Stomach smooth muscle (tissue), 2 donors: ENCODE measurements at regions not wholly inside any gene's neighbourhood (a gene's known extent, or its start where the extent isn't known, plus 50 kb on each side); places are given as distances from the start of the nearest gene placed in this dataset.

Experiments used
- H3K27ac ChIP-seq: one replicate; pipeline ENCODE4 v1.7.0; 2013; ENCODE audit warnings: mild to moderate bottlenecking, low read length, inconsistent platforms
- H3K27me3 ChIP-seq, 2 donors: one replicate each; pipeline ENCODE4 v1.7.0; 2013; ENCODE audit warnings: low read length in 2 of 2; ENCODE audit not compliant: insufficient read depth in 2 of 2, control insufficient read depth in 1 of 2
- H3K36me3 ChIP-seq, 2 donors: one replicate each; pipeline ENCODE4 v1.7.0; 2013; ENCODE audit warnings: low read length in 2 of 2; ENCODE audit not compliant: control insufficient read depth in 2 of 2, insufficient read depth in 2 of 2
- H3K4me1 ChIP-seq: one replicate; pipeline ENCODE4 v1.7.0; 2013; ENCODE audit warnings: low read length; ENCODE audit not compliant: control insufficient read depth, insufficient read depth
- H3K4me3 ChIP-seq, 2 donors: one replicate each; pipeline ENCODE4 v1.7.0; 2013; ENCODE audit warnings: low read length in 2 of 2
- H3K9ac ChIP-seq, 2 donors: one replicate each; pipeline ENCODE4 v1.7.0; 2013; ENCODE audit warnings: low read length in 2 of 2, mild to moderate bottlenecking in 1 of 2
- H3K9me3 ChIP-seq, 2 donors: one replicate each; pipeline ENCODE4 v1.7.0; 2013; ENCODE audit warnings: low read length in 2 of 2; ENCODE audit not compliant: control insufficient read depth in 2 of 2
- donor health status: healthy.
- donor health status: Pancreatic carcinoma.

- no peaks in the 10 kb centered on the region for H3K4me1 ChIP-seq
- H3K27ac ChIP-seq: no peak overlapping the region
- no peaks in the 10 kb centered on the region for H3K27me3 ChIP-seq
- H3K4me3 ChIP-seq: no peak overlapping the region
- no peak overlapping the region for H3K9ac ChIP-seq
- no peaks in the 10 kb centered on the region for H3K36me3 ChIP-seq
- H3K9me3 ChIP-seq: no peaks in the 10 kb centered on the region
Measured at GRCh38 chr11:128058580-128059208, 528.7 kb downstream of the ETS1 start.

- no peaks in the 10 kb centered on the region for H3K27me3 ChIP-seq
- no peaks in the 10 kb centered on the region for H3K36me3 ChIP-seq
- no peak overlapping the region for H3K27ac ChIP-seq
- no peaks in the 10 kb centered on the region for H3K9me3 ChIP-seq
- no peak overlapping the region for H3K9ac ChIP-seq
- no peak overlapping the region for H3K4me3 ChIP-seq
- H3K4me1 ChIP-seq: no peaks in the 10 kb centered on the region
Measured at GRCh38 chr11:128057786-128058395, 529.5 kb downstream of the ETS1 start.

- no peak overlapping the region for H3K27ac ChIP-seq
- no peaks in the 10 kb centered on the region for H3K27me3 ChIP-seq
- H3K4me1 ChIP-seq: no peaks in the 10 kb centered on the region
- no peaks in the 10 kb centered on the region for H3K36me3 ChIP-seq
- H3K4me3 ChIP-seq: no peak overlapping the region
- H3K9me3 ChIP-seq: no peaks in the 10 kb centered on the region
- no peak overlapping the region for H3K9ac ChIP-seq
Measured at GRCh38 chr11:128055576-128056217, 531.7 kb downstream of the ETS1 start.

GRCh38 chr11:128053981-128054931 is 533.1 kb downstream of the ETS1 start:
- Histone ChIP-seq H3K36me3 (no peaks in the 10 kb centered on the region), H3K9ac (no peak overlapping the region), H3K4me1 (no peaks in the 10 kb centered on the region), H3K9me3 (no peaks in the 10 kb centered on the region), H3K27ac (no peak overlapping the region), H3K4me3 (no peak overlapping the region), H3K27me3 (no peaks in the 10 kb centered on the region)

GRCh38 chr11:128052912-128053641 is 534.3 kb downstream of the ETS1 start:
- H3K9ac ChIP-seq: no peak overlapping the region
- H3K36me3 ChIP-seq: no peaks in the 10 kb centered on the region
- H3K4me3 ChIP-seq: no peak overlapping the region
- no peaks in the 10 kb centered on the region for H3K4me1 ChIP-seq
- no peaks in the 10 kb centered on the region for H3K27me3 ChIP-seq
- no peak overlapping the region for H3K27ac ChIP-seq
- H3K9me3 ChIP-seq: no peaks in the 10 kb centered on the region

- no peak overlapping the region for H3K27ac ChIP-seq
- H3K36me3 ChIP-seq: no peaks in the 10 kb centered on the region
- H3K4me1 ChIP-seq: no peaks in the 10 kb centered on the region
- H3K27me3 ChIP-seq: peaks cover 0 to 5% of the 10 kb centered on the region in 2 donors
- no peaks in the 10 kb centered on the region for H3K9me3 ChIP-seq
- no peak overlapping the region for H3K9ac ChIP-seq
- no peak overlapping the region for H3K4me3 ChIP-seq
Measured at GRCh38 chr11:128048121-128048520, 539.2 kb downstream of the ETS1 start.

- Histone ChIP-seq H3K4me3 (no peak overlapping the region), H3K36me3 (no peaks in the 10 kb centered on the region), H3K27me3 (peaks cover 0 to 5% of the 10 kb centered on the region in 2 donors), H3K9me3 (no peaks in the 10 kb centered on the region), H3K9ac (no peak overlapping the region), H3K27ac (no peak overlapping the region), H3K4me1 (no peaks in the 10 kb centered on the region)
Measured at GRCh38 chr11:128047026-128047425, 540.3 kb downstream of the ETS1 start.

GRCh38 chr11:128046213-128046612 is 541.1 kb downstream of the ETS1 start:
- Histone ChIP-seq H3K9me3 (no peaks in the 10 kb centered on the region), H3K4me3 (no peak overlapping the region), H3K36me3 (no peaks in the 10 kb centered on the region), H3K9ac (no peak overlapping the region), H3K27me3 (peaks cover 0 to 5% of the 10 kb centered on the region in 2 donors), H3K27ac (no peak overlapping the region), H3K4me1 (no peaks in the 10 kb centered on the region)

GRCh38 chr11:128045094-128045725 is 542.1 kb downstream of the ETS1 start:
- H3K27me3 ChIP-seq: peaks cover 0 to 5% of the 10 kb centered on the region in 2 donors
- H3K9ac ChIP-seq: no peak overlapping the region
- no peak overlapping the region for H3K4me3 ChIP-seq
- no peaks in the 10 kb centered on the region for H3K9me3 ChIP-seq
- no peaks in the 10 kb centered on the region for H3K4me1 ChIP-seq
- H3K27ac ChIP-seq: no peak overlapping the region
- H3K36me3 ChIP-seq: no peaks in the 10 kb centered on the region
